Parathyroid adenoma (tissue), 2 donors: ENCODE measurements at regions not wholly inside any gene's neighbourhood (a gene's known extent, or its start where the extent isn't known, plus 50 kb on each side); places are given as distances from the start of the nearest gene placed in this dataset.

Source experiments
- H2AFZ ChIP-seq: fragments of 300-600 bp; sonication (generic); one replicate; pipeline ENCODE4 v1.7.0; 2017; ENCODE audit warnings: antibody characterized with exemption, mild to moderate bottlenecking
- H3K27ac ChIP-seq: fragments of 300-600 bp; sonication (generic); one replicate; pipeline ENCODE4 v1.7.0; 2017
- H3K27me3 ChIP-seq: fragments of 300-600 bp; sonication (generic); one replicate; pipeline ENCODE4 v1.7.0; 2017; ENCODE audit warnings: low read length; ENCODE audit not compliant: control insufficient read depth, insufficient read depth
- H3K36me3 ChIP-seq: fragments of 300-600 bp; sonication (generic); one replicate; pipeline ENCODE4 v1.7.0; 2017; ENCODE audit warnings: low read length; ENCODE audit not compliant: control insufficient read depth, insufficient read depth
- H3K4me1 ChIP-seq: fragments of 300-600 bp; sonication (generic); one replicate; pipeline ENCODE4 v1.7.0; 2017; ENCODE audit warnings: control low read depth
- H3K4me2 ChIP-seq: fragments of 300-600 bp; sonication (generic); one replicate; pipeline ENCODE4 v1.7.0; 2017; ENCODE audit warnings: low read length
- H3K4me3 ChIP-seq: fragments of 300-600 bp; sonication (generic); one replicate; pipeline ENCODE4 v1.7.0; 2017; ENCODE audit warnings: low read depth, low read length
- H3K79me2 ChIP-seq: fragments of 300-600 bp; sonication (generic); one replicate; pipeline ENCODE4 v1.7.0; 2017; ENCODE audit warnings: control low read depth
- H3K9ac ChIP-seq: fragments of 300-600 bp; sonication (generic); one replicate; pipeline ENCODE4 v1.7.0; 2017; ENCODE audit warnings: mild to moderate bottlenecking
- H3K9me3 ChIP-seq: fragments of 300-600 bp; sonication (generic); one replicate; pipeline ENCODE4 v1.7.0; 2017; ENCODE audit warnings: low read length; ENCODE audit not compliant: control insufficient read depth
- TF ChIP-seq, protein P1 (sequence below): fragments of 300-600 bp; sonication (generic); IDR thresholded peaks from one replicate; pipeline ENCODE4 v1.7.0; 2017; ENCODE audit warnings: antibody characterized with exemption, mild to moderate bottlenecking
- donor health status: primary hyperparathyroidism.

DNA sequence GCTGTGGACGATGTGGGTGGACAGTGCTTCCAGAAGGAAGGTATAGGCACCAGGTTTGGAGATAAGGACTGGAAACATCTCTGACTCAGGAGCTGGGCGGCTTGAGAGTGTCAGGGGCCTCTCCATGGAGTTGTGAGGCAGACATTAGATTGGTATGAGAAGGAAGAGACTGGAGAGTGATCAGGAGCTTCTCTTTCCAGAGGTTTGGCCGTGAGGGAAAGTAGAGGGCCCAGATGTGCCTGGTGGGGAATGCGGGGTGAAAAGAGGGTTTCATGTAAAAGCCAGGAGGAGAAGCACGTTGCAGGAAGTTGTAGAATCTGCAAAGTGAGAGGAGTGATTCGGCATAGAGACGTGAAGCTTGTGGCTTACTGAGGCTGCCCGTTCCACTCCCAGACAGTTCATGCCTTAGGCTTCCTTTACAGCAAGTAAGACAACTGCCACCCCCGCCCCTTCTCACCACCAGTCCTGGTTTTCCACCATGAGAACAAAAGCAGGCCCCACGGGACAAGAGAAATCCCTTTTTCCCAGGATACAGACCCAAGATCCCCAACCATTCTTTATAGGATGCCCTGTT is 166.3 kb upstream of the HDAC4 start:
- TF ChIP-seq, protein P1, sequence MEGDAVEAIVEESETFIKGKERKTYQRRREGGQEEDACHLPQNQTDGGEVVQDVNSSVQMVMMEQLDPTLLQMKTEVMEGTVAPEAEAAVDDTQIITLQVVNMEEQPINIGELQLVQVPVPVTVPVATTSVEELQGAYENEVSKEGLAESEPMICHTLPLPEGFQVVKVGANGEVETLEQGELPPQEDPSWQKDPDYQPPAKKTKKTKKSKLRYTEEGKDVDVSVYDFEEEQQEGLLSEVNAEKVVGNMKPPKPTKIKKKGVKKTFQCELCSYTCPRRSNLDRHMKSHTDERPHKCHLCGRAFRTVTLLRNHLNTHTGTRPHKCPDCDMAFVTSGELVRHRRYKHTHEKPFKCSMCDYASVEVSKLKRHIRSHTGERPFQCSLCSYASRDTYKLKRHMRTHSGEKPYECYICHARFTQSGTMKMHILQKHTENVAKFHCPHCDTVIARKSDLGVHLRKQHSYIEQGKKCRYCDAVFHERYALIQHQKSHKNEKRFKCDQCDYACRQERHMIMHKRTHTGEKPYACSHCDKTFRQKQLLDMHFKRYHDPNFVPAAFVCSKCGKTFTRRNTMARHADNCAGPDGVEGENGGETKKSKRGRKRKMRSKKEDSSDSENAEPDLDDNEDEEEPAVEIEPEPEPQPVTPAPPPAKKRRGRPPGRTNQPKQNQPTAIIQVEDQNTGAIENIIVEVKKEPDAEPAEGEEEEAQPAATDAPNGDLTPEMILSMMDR = no peak
- no peaks in the 10 kb centered on the region for H3K36me3 ChIP-seq
- no peak overlapping the region for H3K4me2 ChIP-seq

DNA sequence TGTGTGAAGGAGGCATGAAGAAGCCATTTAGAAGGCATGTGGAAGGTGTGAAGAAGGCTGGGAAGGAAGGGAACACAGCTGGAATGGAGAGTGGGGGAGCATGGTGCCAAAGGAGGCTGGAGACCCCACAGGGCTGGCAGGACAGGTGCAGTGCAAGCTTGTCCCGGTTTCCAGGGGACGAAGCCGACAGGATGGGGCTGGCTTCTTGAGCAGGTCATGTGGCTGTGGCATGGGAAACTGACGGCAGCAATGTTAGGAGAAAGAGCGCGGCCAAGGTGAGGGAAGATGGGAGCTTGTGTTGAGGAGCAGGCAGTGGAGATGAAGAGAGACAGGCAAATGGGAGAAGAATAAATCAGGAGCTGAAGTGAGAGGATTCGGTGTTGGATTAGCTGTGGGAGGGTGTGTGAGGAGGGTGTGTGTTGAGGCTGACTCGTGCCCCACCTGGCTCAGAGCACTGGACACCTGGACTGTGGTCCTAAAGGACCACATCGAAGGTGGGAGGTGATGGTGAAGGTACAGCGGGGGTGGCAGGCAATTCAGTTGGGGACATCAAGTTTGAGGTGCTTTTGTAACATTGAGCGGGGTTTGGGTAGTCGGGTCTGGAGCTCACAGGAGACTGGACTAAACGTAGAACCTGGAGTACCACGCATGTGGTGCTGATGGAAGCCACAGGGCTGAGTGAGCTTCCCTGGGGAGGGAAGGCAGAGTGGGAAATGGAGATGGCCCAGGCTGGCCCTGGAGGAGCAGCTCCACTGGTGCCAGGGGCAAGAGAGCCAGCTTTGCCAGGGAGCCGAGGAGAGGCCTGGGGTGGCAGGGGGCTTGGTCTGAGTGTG is 165.6 kb upstream of the HDAC4 start:
- Histone ChIP-seq H3K4me3 (no peak overlapping the region), H3K27me3 (no peaks in the 10 kb centered on the region), H3K36me3 (no peaks in the 10 kb centered on the region), H3K79me2 (no peaks in the 10 kb centered on the region), H3K9ac (no peak overlapping the region), H3K9me3 (no peaks in the 10 kb centered on the region), H3K27ac (no peak overlapping the region), H3K4me2 (no peak overlapping the region), H3K4me1 (no peaks in the 10 kb centered on the region), H2AFZ (no peak overlapping the region)
- TF ChIP-seq, protein P1 = no peak

More for the DNA sequence above, 166.3 kb upstream of the HDAC4 start:
- H3K27ac ChIP-seq = no peak overlapping the region
- no peak overlapping the region for H3K9ac ChIP-seq
- no peaks in the 10 kb centered on the region for H3K79me2 ChIP-seq
- no peak overlapping the region for H3K4me3 ChIP-seq
- H3K27me3 ChIP-seq = no peaks in the 10 kb centered on the region
- H2AFZ ChIP-seq = no peak overlapping the region
- H3K4me1 ChIP-seq = no peaks in the 10 kb centered on the region
- no peaks in the 10 kb centered on the region for H3K9me3 ChIP-seq

- H3K27ac ChIP-seq = no peak overlapping the region
- H3K27me3 ChIP-seq = no peaks in the 10 kb centered on the region
- no peak overlapping the region for H2AFZ ChIP-seq
- H3K4me2 ChIP-seq = no peak overlapping the region
- no peak overlapping the region for H3K9ac ChIP-seq
- TF ChIP-seq, protein P1 = no peak
- no peaks in the 10 kb centered on the region for H3K9me3 ChIP-seq
- H3K79me2 ChIP-seq = no peaks in the 10 kb centered on the region
- no peaks in the 10 kb centered on the region for H3K36me3 ChIP-seq
- no peak overlapping the region for H3K4me3 ChIP-seq
- H3K4me1 ChIP-seq = no peaks in the 10 kb centered on the region
Measured at GRCh38 chr2:239564587-239564986, 163.8 kb upstream of the HDAC4 start.

GRCh38 chr2:239563561-239563960 is 162.7 kb upstream of the HDAC4 start:
- Histone ChIP-seq H3K27ac (no peak overlapping the region), H3K4me3 (no peak overlapping the region), H2AFZ (no peak overlapping the region), H3K27me3 (no peaks in the 10 kb centered on the region), H3K9me3 (no peaks in the 10 kb centered on the region), H3K79me2 (no peaks in the 10 kb centered on the region), H3K4me1 (no peaks in the 10 kb centered on the region), H3K9ac (no peak overlapping the region), H3K36me3 (no peaks in the 10 kb centered on the region), H3K4me2 (no peak overlapping the region)
- TF ChIP-seq, protein P1 = no peak
